Glutamatergic neuron (in vitro differentiated cells): ENCODE measurements at regions not wholly inside any gene's neighbourhood (a gene's known extent, or its start where the extent isn't known, plus 50 kb on each side); places are given as distances from the start of the nearest gene placed in this dataset.

Source experiments
- DNase-seq: peaks from one replicate; pipeline ENCODE4 v3.0.0; 2022
- H3K27ac Mint-ChIP-seq: one replicate; pipeline ENCODE4 v1.8.0; 2020; ENCODE audit warnings: mild to moderate bottlenecking, mixed read lengths, inconsistent platforms; ENCODE audit not compliant: unreplicated experiment
- H3K27me3 Mint-ChIP-seq: one replicate; pipeline ENCODE4 v1.8.0; 2020; ENCODE audit warnings: mild to moderate bottlenecking, moderate library complexity, mixed read lengths, inconsistent platforms; ENCODE audit not compliant: unreplicated experiment
- H3K36me3 Mint-ChIP-seq: one replicate; pipeline ENCODE4 v1.8.0; 2020; ENCODE audit warnings: mild to moderate bottlenecking, mixed read lengths, inconsistent platforms; ENCODE audit not compliant: unreplicated experiment
- H3K4me1 Mint-ChIP-seq: one replicate; pipeline ENCODE4 v1.8.0; 2020; ENCODE audit warnings: mild to moderate bottlenecking, low read depth, mixed read lengths, inconsistent platforms; ENCODE audit not compliant: unreplicated experiment
- H3K4me3 Mint-ChIP-seq: one replicate; pipeline ENCODE4 v1.8.0; 2020; ENCODE audit warnings: mild to moderate bottlenecking, mixed read lengths, inconsistent platforms; ENCODE audit not compliant: unreplicated experiment
- H3K9me3 Mint-ChIP-seq: one replicate; pipeline ENCODE4 v1.8.0; 2020; ENCODE audit warnings: mild to moderate bottlenecking, moderate library complexity, mixed read lengths, inconsistent platforms; ENCODE audit not compliant: unreplicated experiment
- CTCF ChIP-seq: fragments of 200-600 bp; sonication (generic); IDR thresholded peaks from one replicate; pipeline ENCODE4 v1.5.0; 2021; ENCODE audit not compliant: partially characterized antibody, unreplicated experiment

GRCh38 chr18:45248240-45248903 lies 366.9 kb upstream of the SLC14A2 start:
- Mint-ChIP-seq H3K4me3 (no peak overlapping the region), H3K27ac (no peak overlapping the region), H3K9me3 (peaks cover 2% of the 10 kb centered on the region), H3K27me3 (peaks cover 4% of the 10 kb centered on the region), H3K4me1 (no peaks in the 10 kb centered on the region), H3K36me3 (no peaks in the 10 kb centered on the region)
- DNase-seq: no peak
- no peak for TF ChIP-seq CTCF

- Mint-ChIP-seq H3K36me3 (no peaks in the 10 kb centered on the region), H3K27ac (no peak overlapping the region), H3K9me3 (peaks cover 3% of the 10 kb centered on the region)
These were observed 366.0 kb upstream of the SLC14A2 start for GRCh38 chr18:45249246-45249661.

GRCh38 chr18:45250479-45250878 lies 364.8 kb upstream of the SLC14A2 start:
- Mint-ChIP-seq H3K4me1 (no peaks in the 10 kb centered on the region), H3K4me3 (no peak overlapping the region), H3K27ac (no peak overlapping the region), H3K36me3 (no peaks in the 10 kb centered on the region), H3K9me3 (peaks cover 3% of the 10 kb centered on the region), H3K27me3 (peaks cover 2% of the 10 kb centered on the region)
- TF ChIP-seq CTCF: no peak
- no peak for DNase-seq

More at GRCh38 chr18:45249246-45249661, 366.0 kb upstream of the SLC14A2 start:
- H3K4me1 Mint-ChIP-seq: no peaks in the 10 kb centered on the region
- TF ChIP-seq CTCF: no peak
- DNase-seq: no peak
- no peak overlapping the region for H3K4me3 Mint-ChIP-seq
- peaks cover 4% of the 10 kb centered on the region for H3K27me3 Mint-ChIP-seq

GRCh38 chr18:45251236-45251635 lies 364.0 kb upstream of the SLC14A2 start:
- no peaks in the 10 kb centered on the region for H3K4me1 Mint-ChIP-seq
- H3K9me3 Mint-ChIP-seq: peaks cover 3% of the 10 kb centered on the region
- no peak for TF ChIP-seq CTCF
- H3K27ac Mint-ChIP-seq: no peak overlapping the region
- peaks cover 2% of the 10 kb centered on the region for H3K27me3 Mint-ChIP-seq
- no peaks in the 10 kb centered on the region for H3K36me3 Mint-ChIP-seq
- no peak for DNase-seq
- H3K4me3 Mint-ChIP-seq: no peak overlapping the region

GRCh38 chr18:45252474-45252873 lies 362.8 kb upstream of the SLC14A2 start:
- no peak overlapping the region for H3K4me3 Mint-ChIP-seq
- DNase-seq: no peak
- peaks cover 2% of the 10 kb centered on the region for H3K27me3 Mint-ChIP-seq
- H3K36me3 Mint-ChIP-seq: no peaks in the 10 kb centered on the region
- peaks cover 3% of the 10 kb centered on the region for H3K9me3 Mint-ChIP-seq
- TF ChIP-seq CTCF: no peak
- H3K27ac Mint-ChIP-seq: no peak overlapping the region
- H3K4me1 Mint-ChIP-seq: no peaks in the 10 kb centered on the region
